Stimulated activated CD8-positive, alpha-beta memory T cell treated with anti-CD3 and anti-CD28 coated beads, Interleukin-4, amount 100 ng/mL, for 1 hour (primary cell): ENCODE measurements at regions not wholly inside any gene's neighbourhood (a gene's known extent, or its start where the extent isn't known, plus 50 kb on each side); places are given as distances from the start of the nearest gene placed in this dataset.
"Not testable (repeated sequence)": the region's sequence is repeated elsewhere in the genome, so short reads cannot be mapped to it uniquely, and the experiment has no call there.

ENCODE experiments used
- DNase-seq, 2 donors: peaks; one replicate each; pipeline ENCODE4 v3.0.0-alpha.2; 2020; ENCODE audit warnings: low read depth in 2 of 2, low spot score in 1 of 2

DNA sequence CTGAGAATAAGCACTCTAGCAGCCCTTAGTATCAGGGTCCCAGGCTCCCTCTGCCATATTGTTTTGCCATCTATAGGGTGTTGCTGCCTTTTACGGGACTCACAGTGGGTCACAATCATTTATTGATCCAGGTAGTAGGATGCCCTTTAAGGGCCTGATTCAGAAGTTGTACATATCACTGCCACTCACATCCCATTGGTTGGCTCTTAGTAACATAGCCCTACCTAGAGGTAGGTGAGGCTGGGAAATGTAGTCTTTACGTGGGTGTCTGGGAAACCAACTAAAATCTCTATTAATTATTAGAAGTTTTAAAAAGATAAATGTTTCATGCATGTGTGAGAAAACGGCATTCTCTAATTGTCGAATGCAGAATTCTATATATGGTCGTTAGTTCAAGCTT, 78.8 kb upstream of the ATP5PO start:
- DNase-seq = no peak

- no peak for DNase-seq
Measured at GRCh38 chr21:33993286-33994231, 78.0 kb upstream of the ATP5PO start.

DNA sequence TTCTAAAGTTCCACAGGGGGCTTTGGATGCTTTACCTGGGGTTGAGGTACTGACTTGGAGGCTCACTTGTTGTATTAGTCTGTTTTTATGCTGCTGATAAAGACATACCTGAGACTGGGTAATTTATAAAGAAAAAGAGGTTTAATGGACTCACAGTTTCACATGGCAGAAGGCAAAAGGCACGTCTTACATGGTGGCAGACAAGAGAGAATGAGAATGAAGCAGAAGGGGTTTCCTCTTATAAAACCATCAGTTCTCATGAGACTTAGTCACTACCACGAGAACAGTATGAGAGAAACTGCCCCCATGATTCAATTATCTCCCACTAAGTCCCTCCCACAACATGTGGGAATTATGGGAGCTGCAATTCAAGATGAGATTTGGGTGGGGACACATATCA, 76.8 kb upstream of the ATP5PO start:
- not testable (repeated sequence) for DNase-seq

DNA sequence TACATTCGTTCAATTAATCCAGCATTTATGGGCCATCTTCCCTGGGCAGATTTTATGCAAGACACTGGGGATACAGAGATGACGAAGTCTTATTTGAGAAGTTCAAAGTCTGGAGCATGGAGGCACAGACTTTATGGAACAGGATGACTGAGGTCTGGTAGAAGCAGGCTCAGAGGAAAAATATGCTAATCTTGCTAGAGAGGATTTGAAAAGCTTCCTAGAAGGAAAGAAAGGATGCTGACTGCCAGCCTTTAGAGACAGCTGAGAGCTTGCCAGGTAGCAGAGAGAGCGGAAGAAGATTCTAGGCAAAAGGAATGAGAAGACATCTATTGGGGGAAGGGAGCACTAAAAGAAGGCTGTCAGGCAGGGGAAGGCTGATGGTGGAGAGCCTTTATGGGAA, 75.5 kb upstream of the ATP5PO start:
- DNase-seq = no peak

- DNase-seq = no peak
Measured at GRCh38 chr21:33989440-33989839, 73.8 kb upstream of the ATP5PO start.

- DNase-seq = no peak
Measured at GRCh38 chr21:33988237-33989017, 72.8 kb upstream of the ATP5PO start.

- no peak for DNase-seq
Measured at GRCh38 chr21:33987461-33987860, 71.9 kb upstream of the ATP5PO start.

GRCh38 chr21:33985117-33986050, 69.8 kb upstream of the ATP5PO start:
- DNase-seq = no peak

- no peak for DNase-seq
Measured at GRCh38 chr21:33984021-33984481, 68.4 kb upstream of the ATP5PO start.

DNA sequence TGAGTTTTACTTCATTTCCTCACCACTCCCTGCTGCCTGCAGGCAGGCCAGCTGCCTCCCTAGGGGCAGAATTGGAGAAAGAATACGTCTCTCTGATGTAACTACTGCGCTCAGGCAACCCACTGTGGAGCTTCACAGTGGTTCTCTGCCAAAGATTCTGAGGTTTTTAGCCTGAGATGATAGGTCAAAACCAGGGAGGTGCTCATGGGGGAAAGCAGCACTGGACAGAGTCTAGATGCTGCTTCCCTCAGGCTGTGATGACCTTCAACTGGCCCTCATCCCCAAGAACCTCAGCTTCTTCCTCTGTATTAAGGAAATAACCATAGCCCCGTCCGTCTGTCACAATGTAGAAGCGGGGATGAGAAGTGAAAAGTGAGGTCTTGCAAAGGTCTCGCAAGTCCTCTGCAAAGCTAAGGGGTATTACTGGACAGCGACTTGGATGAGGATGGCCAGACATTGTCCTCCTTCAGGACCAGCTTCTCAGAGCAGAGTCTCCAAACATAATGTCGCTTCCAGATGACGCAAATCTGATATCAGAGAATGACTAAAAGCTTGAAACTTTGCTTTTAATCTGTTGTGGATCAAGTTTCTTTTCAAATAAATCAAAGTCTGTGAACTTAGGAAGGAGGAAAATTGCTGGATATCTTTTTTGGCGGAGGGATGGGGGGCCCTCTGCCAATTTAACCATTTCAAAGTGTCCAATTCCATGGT, 65.9 kb upstream of the ATP5PO start:
- DNase-seq = no peak

DNA sequence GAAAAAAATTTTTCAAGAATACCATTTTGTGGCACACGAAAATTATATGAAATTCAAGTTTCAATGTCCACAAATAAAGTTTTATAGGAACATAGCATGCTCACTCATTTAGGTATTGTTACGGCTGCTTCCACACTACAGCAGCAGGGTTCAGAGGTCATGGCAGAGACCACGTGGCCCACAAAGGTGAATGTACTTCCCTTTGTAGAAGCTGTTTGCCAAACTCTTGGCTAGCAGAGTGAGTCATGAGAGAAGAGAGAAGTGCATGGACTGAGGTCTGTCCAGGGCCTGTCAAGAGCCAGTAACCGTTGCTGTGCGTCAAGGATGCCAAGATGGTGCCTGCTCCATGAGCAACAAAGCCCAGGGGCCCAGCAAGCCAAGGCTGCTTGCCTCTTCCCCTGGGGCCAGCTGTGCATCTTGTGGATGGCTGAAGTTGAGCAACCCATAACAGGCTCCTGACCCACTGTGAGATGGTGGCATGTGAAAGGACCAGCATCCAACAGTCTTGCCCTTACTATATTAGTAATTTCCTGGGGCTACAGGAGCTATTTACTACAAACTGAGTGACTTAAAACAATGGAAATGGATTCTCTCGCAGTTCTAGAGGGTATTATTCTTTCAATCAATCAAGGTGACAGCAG, 64.8 kb upstream of the ATP5PO start:
- DNase-seq = no peak

GRCh38 chr21:33978585-33978984, 63.0 kb upstream of the ATP5PO start:
- DNase-seq = no peak

- DNase-seq = no peak
Measured at GRCh38 chr21:33977721-33978369, 62.2 kb upstream of the ATP5PO start.

DNA sequence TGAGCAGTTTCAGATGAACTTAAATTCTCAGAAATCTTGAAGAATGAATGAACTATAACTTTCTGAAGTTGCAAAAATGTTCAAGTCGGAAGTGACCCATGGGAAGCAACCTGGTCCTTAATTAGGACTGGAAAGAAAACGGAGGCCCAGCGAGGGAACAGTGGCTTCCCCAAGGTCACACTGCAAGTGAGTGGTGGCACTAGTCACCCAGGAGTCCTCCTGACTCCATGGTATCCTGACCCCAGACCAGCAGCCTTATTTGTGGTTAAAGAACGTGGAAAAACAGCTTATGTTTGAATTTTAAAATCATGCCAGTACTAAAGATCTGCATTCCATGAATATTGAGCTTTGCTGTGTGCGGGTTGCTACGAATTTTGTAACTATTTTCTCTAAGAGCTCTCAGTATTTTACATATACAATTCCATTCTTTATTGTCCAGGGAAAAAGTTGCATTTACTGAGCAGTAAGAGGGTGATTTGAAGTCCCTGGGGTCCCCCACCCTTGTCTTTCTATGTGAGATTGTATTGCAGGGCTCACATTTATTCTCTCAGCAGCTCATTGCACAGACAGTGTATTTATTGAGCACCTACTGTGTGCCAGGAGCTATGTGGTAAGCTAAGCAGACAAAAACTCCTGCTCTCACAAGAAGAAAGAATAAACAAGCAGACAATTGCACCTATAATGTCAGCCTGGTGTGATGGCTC, 61.6 kb upstream of the ATP5PO start:
- no peak for DNase-seq

DNA sequence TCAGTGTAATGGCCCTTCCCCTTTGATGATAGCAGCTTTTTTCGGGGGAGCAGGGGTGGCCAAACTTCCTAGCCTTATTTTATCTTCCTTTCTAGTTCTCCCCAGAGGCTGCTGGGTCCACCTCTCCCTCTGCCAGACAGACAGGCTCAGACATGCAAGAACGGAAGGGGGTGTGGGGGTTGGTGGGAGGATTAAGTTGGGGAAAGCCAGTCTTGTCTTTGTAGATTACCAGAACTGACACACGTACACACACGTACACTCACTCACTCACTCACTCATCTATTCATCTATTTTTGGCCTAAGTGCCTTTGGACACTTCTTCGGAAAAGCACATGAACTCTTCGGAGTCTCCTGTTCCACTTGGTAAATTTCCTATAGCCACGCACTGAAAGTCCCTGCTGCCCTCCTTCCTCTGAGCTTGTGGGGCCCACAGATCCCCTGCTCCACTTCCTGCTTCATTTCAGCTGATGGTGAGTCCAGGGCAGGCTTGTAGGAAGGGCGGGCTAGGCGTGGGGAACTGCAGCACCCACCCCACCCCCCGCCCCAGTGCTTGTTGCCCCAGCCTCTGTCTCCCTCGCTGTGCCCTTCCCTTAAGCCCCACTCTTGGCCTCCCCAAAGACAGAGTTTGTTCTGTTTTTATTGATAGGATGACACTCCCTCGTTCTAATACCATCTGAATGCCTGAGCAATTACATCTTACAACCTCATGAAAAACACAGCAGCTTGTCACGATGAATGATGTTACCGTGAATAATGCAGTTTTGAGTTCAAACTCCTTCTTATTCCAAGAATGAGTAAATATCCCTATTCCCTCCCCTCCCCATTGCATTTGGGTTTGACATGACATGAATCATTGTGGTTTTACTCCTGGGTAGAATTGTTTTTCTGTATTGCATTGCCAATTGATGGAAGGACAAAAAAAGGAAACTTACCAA, 60.7 kb upstream of the ATP5PO start:
- DNase-seq = peak in 1 of 2 donors; percentile 30

- DNase-seq = peak; percentile 36 to 44
Measured at GRCh38 chr21:33975548-33976081, 60.0 kb upstream of the ATP5PO start.
